ENCODE measurements at regions not wholly inside any gene's neighbourhood (a gene's known extent, or its start where the extent isn't known, plus 50 kb on each side); places are given as distances from the start of the nearest gene placed in this dataset.

DNA sequence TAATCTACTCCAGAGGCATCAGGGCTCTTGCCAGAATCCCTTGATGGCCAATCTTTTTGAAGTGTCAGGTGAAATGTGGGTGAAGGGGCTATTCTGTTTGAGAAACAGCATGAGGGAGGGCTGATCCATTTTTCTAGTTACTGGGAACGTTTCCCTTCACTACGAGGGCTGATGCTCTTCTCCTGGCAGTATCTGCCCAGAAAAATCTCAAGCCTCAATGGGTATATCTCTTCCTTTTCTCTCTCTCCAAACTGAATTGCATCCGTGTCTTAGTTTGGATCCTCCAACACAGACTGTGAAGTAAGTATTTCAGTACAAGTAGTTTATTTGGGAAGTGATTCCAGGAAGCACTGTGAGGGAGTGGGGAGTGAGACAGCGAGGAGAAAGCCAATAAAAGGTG is 113.0 kb upstream of the NAV2 start:
- no peak overlapping the region for H3K9ac ChIP-seq (ENCODE audit: low read length)
- no peaks in the 10 kb centered on the region for H4K20me1 ChIP-seq (ENCODE audit: insufficient read depth, low read length)
- H3K36me3 ChIP-seq (replicated peaks; ENCODE audit: low read depth, low read length), result no peaks in the 10 kb centered on the region
- H3K4me2 ChIP-seq (ENCODE audit: low read length), result no peak overlapping the region
- no peaks in the 10 kb centered on the region for H3K79me2 ChIP-seq (ENCODE audit: low read length)
- no peak overlapping the region for H2AFZ ChIP-seq (ENCODE audit: low read depth, low read length)
- TF ChIP-seq EZH2phosphoT487 (IDR thresholded peaks at IDR 0.05; ENCODE audit: low read depth), result no peak
- TF ChIP-seq, protein P1, sequence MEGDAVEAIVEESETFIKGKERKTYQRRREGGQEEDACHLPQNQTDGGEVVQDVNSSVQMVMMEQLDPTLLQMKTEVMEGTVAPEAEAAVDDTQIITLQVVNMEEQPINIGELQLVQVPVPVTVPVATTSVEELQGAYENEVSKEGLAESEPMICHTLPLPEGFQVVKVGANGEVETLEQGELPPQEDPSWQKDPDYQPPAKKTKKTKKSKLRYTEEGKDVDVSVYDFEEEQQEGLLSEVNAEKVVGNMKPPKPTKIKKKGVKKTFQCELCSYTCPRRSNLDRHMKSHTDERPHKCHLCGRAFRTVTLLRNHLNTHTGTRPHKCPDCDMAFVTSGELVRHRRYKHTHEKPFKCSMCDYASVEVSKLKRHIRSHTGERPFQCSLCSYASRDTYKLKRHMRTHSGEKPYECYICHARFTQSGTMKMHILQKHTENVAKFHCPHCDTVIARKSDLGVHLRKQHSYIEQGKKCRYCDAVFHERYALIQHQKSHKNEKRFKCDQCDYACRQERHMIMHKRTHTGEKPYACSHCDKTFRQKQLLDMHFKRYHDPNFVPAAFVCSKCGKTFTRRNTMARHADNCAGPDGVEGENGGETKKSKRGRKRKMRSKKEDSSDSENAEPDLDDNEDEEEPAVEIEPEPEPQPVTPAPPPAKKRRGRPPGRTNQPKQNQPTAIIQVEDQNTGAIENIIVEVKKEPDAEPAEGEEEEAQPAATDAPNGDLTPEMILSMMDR (IDR thresholded peaks at IDR 0.05; ENCODE audit: low read depth, low read length), result no peak
- H3K27ac ChIP-seq (ENCODE audit: low read length), result no peak overlapping the region
- H3K27me3 ChIP-seq (ENCODE audit: low read depth, low read length), result peaks cover 25% of the 10 kb centered on the region
- no peaks in the 10 kb centered on the region for H3K4me1 ChIP-seq (ENCODE audit: low read length)
- no peak overlapping the region for H3K4me3 ChIP-seq (ENCODE audit: low read length)
- no peaks in the 10 kb centered on the region for H3K9me3 ChIP-seq (ENCODE audit: insufficient read depth, low read length)

DNA sequence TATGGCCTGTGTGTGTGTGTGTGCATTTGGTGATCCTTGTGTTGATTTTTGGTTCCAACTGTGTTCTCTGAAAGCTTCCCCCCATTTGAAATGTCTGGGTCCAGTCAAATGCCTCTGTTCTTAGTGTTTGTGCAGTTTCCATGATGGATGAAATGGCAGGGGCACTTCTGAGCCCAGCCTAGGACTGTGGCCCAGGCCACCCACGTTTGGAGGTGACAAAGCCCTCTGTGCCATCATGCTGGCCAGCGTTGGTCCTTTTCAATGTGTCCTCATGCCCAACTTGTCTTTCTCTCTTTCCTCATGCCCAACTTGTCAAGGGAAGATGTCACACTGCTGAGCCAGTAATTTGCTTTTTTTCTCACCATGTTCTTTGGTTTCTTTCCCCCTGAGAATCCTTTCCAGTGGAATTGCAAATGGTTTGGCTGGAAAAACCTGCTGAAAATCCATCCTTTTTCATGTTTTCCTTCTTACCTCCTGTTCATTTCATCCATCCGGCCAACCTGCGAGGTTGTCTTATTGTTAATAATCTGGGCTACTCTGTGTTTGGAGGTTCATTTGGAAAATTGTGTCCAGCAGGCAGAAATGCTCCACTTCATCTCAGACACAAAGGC is 113.7 kb upstream of the NAV2 start:
- no peak overlapping the region for H3K4me3 ChIP-seq (ENCODE audit: low read length)
- H3K4me1 ChIP-seq (ENCODE audit: low read length), result no peaks in the 10 kb centered on the region
- TF ChIP-seq, protein P1 (IDR thresholded peaks at IDR 0.05; ENCODE audit: low read depth, low read length), result no peak
- no peak for TF ChIP-seq EZH2phosphoT487 (IDR thresholded peaks at IDR 0.05; ENCODE audit: low read depth)
- H4K20me1 ChIP-seq (ENCODE audit: insufficient read depth, low read length), result no peaks in the 10 kb centered on the region
- H3K4me2 ChIP-seq (ENCODE audit: low read length), result no peak overlapping the region
- no peaks in the 10 kb centered on the region for H3K79me2 ChIP-seq (ENCODE audit: low read length)
- no peaks in the 10 kb centered on the region for H3K36me3 ChIP-seq (replicated peaks; ENCODE audit: low read depth, low read length)
- no peak overlapping the region for H2AFZ ChIP-seq (ENCODE audit: low read depth, low read length)
- no peaks in the 10 kb centered on the region for H3K9me3 ChIP-seq (ENCODE audit: insufficient read depth, low read length)
- H3K27me3 ChIP-seq (ENCODE audit: low read depth, low read length), result peaks cover 31% of the 10 kb centered on the region
- H3K27ac ChIP-seq (ENCODE audit: low read length), result no peak overlapping the region
- H3K9ac ChIP-seq (ENCODE audit: low read length), result no peak overlapping the region

DNA sequence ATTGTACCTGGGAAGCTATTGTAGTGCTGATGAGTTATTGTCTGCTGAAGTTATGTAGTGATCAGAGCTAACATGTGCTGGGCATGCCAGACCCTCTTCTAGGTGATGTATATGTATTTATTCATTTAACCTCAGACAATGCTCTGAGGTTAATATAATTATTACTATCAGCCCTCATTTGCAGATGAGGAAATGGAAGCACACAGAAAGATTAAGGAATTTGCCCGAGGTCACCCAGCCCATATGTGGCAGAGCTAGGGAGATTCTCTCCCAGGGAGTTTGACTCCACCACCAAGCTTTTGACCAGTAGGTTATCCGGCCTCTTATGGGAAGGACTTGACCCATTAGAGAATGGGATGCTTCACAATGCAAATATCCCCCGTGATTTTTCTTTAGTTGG is 114.2 kb upstream of the NAV2 start:
- Histone ChIP-seq H3K4me3 (ENCODE audit: low read length) (no peak overlapping the region), H3K9ac (ENCODE audit: low read length) (no peak overlapping the region), H3K4me2 (ENCODE audit: low read length) (no peak overlapping the region), H4K20me1 (ENCODE audit: insufficient read depth, low read length) (no peaks in the 10 kb centered on the region), H3K36me3 (replicated peaks; ENCODE audit: low read depth, low read length) (no peaks in the 10 kb centered on the region), H3K4me1 (ENCODE audit: low read length) (no peaks in the 10 kb centered on the region), H3K27ac (ENCODE audit: low read length) (no peak overlapping the region), H2AFZ (ENCODE audit: low read depth, low read length) (no peak overlapping the region), H3K79me2 (ENCODE audit: low read length) (no peaks in the 10 kb centered on the region), H3K27me3 (ENCODE audit: low read depth, low read length) (peaks cover 33% of the 10 kb centered on the region), H3K9me3 (ENCODE audit: insufficient read depth, low read length) (no peaks in the 10 kb centered on the region)
- TF ChIP-seq EZH2phosphoT487 (IDR thresholded peaks at IDR 0.05; ENCODE audit: low read depth), result no peak
- TF ChIP-seq, protein P1 (IDR thresholded peaks at IDR 0.05; ENCODE audit: low read depth, low read length), result no peak

DNA sequence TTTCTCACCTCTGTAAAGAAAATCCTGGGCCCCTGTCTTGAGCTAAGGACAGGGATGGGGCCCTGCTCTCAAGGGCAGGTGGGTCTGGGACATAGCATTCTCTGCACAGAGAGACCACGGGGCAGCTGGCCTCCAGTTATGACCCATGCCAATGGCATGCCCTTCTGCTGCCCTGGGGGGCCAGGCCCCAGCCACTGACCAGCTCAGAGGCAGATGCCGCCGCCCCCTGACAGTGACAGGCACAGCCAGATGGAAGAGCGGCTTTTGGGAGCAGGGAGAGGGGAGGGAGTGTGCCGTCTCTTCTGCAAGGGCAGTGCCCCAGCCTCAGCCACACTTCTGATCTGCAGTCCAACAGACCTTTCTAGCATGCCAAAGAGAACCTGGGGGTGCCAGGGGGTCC is 114.8 kb upstream of the NAV2 start:
- Histone ChIP-seq H3K4me2 (ENCODE audit: low read length) (no peak overlapping the region), H3K9me3 (ENCODE audit: insufficient read depth, low read length) (no peaks in the 10 kb centered on the region), H3K4me3 (ENCODE audit: low read length) (no peak overlapping the region), H3K27ac (ENCODE audit: low read length) (no peak overlapping the region), H3K9ac (ENCODE audit: low read length) (no peak overlapping the region), H3K36me3 (replicated peaks; ENCODE audit: low read depth, low read length) (no peaks in the 10 kb centered on the region), H4K20me1 (ENCODE audit: insufficient read depth, low read length) (no peaks in the 10 kb centered on the region), H3K4me1 (ENCODE audit: low read length) (no peaks in the 10 kb centered on the region), H3K27me3 (ENCODE audit: low read depth, low read length) (peaks cover 33% of the 10 kb centered on the region), H3K79me2 (ENCODE audit: low read length) (no peaks in the 10 kb centered on the region), H2AFZ (ENCODE audit: low read depth, low read length) (no peak overlapping the region)
- TF ChIP-seq, protein P1 (IDR thresholded peaks at IDR 0.05; ENCODE audit: low read depth, low read length), result no peak
- TF ChIP-seq EZH2phosphoT487 (IDR thresholded peaks at IDR 0.05; ENCODE audit: low read depth), result no peak
